Endothelial cell of umbilical vein (primary cell): ENCODE measurements at regions not wholly inside any gene's neighbourhood (a gene's known extent, or its start where the extent isn't known, plus 50 kb on each side); places are given as distances from the start of the nearest gene placed in this dataset.

ENCODE experiments used
- BruUV-seq: library from RNA; stranded (reverse); fragments of 400-500 nt; replicated peaks from 2 replicates; lab custom pipeline; 2021; lab: Mats Ljungman, UMichigan
- CTCF ChIA-PET: fragments of 300-600, 350-600 bp; sonication (Branson Sonifier 250); formaldehyde crosslinking; loops from one replicate; lab custom pipeline; 2021; ENCODE audit warnings: antibody characterized with exemption, inconsistent platforms; lab: Charles Lee
- POLR2A ChIA-PET: fragments of 300-600, 350-600 bp; sonication (Branson Sonifier 250); formaldehyde crosslinking; loops from one replicate; lab custom pipeline; 2021; ENCODE audit warnings: antibody characterized with exemption, inconsistent platforms; lab: Charles Lee
- DNase-seq: peaks from one replicate; pipeline ENCODE4 v3.0.0-alpha.2; 2011; ENCODE audit warnings: low read depth, low spot score
- FAIRE-seq: peaks from 2 replicates; lab custom pipeline; 2011; peaks lifted over from hg19 to GRCh38; lab: Jason Lieb, UNC
- H2AFZ ChIP-seq: 2 replicates; pipeline ENCODE4 v1.6.0; 2012; ENCODE audit warnings: low read depth, low read length, control low read depth, inconsistent platforms
- H3K27ac ChIP-seq: 2 replicates; pipeline ENCODE4 v1.5.1; 2011; ENCODE audit warnings: low read depth, mild to moderate bottlenecking, control low read depth, low read length, moderate library complexity; ENCODE audit not compliant: insufficient read depth
- H3K27me3 ChIP-seq, 2 experiments: 2 replicates each; pipeline versions ENCODE4 v1.6.0 to v1.6.1; 2011; ENCODE audit warnings: low read length in 2 of 2, mixed read lengths in 1 of 2; ENCODE audit not compliant: control insufficient read depth in 2 of 2, insufficient read depth in 2 of 2
- H3K36me3 ChIP-seq, 2 experiments: 2 replicates in 1 of 2; 3 replicates in 1 of 2; pipeline ENCODE4 v1.5.1; 2011; ENCODE audit warnings: low read length in 2 of 2, mild to moderate bottlenecking in 1 of 2, moderate library complexity in 1 of 2; ENCODE audit not compliant: control insufficient read depth in 2 of 2, insufficient read depth in 2 of 2; ENCODE audit errors: extremely low read depth in 1 of 2
- H3K4me1 ChIP-seq: 3 replicates; pipeline ENCODE4 v1.5.1; 2011; ENCODE audit warnings: mild to moderate bottlenecking, low read length; ENCODE audit not compliant: control insufficient read depth, insufficient read depth; ENCODE audit errors: extremely low read depth
- H3K4me2 ChIP-seq: 2 replicates; pipeline ENCODE4 v1.6.1; 2011; ENCODE audit warnings: low read length, control low read depth, mixed read lengths; ENCODE audit not compliant: insufficient read depth
- H3K4me3 ChIP-seq, 3 experiments: fragments of 200-600 bp in 1 of 3; sonication (generic), shearing (Covaris generic) in 1 of 3; replicated peaks in 1 of 3; 2 replicates each; pipeline ENCODE4 v1.5.1; 2011 to 2016; ENCODE audit warnings: control low read depth in 3 of 3, low read length in 3 of 3, mild to moderate bottlenecking in 2 of 3, inconsistent platforms in 1 of 3, low read depth in 1 of 3, moderate library complexity in 1 of 3; ENCODE audit not compliant: insufficient read depth in 1 of 3
- H3K79me2 ChIP-seq: 2 replicates; pipeline ENCODE4 v1.6.0; 2012; ENCODE audit warnings: low read length, inconsistent platforms; ENCODE audit not compliant: control insufficient read depth, insufficient read depth
- H3K9ac ChIP-seq: replicated peaks from 2 replicates; pipeline ENCODE3; 2011; ENCODE audit warnings: low read length, control low read depth; ENCODE audit not compliant: insufficient read depth; ENCODE audit errors: extremely low read depth
- H3K9me1 ChIP-seq: replicated peaks from 3 replicates; pipeline ENCODE4 v1.6.0; 2011; ENCODE audit warnings: mild to moderate bottlenecking, low read length; ENCODE audit not compliant: control insufficient read depth, insufficient read depth; ENCODE audit errors: extremely low read depth
- H3K9me3 ChIP-seq: replicated peaks from 2 replicates; pipeline ENCODE4 v1.5.1; 2012; ENCODE audit warnings: low read length, inconsistent platforms; ENCODE audit not compliant: control insufficient read depth, insufficient read depth
- H4K20me1 ChIP-seq: replicated peaks from 2 replicates; pipeline ENCODE3; 2011; ENCODE audit warnings: mild to moderate bottlenecking, low read length; ENCODE audit not compliant: control insufficient read depth, insufficient read depth; ENCODE audit errors: extremely low read depth
- EZH2 ChIP-seq: IDR thresholded peaks from 2 replicates; pipeline ENCODE4 v1.6.1; 2012; ENCODE audit warnings: borderline replicate concordance, low read depth, mild to moderate bottlenecking, moderate library complexity, low read length, inconsistent platforms; ENCODE audit not compliant: severe bottlenecking
- FOS ChIP-seq: IDR thresholded peaks from 2 replicates; pipeline ENCODE4 v1.6.1; 2011; ENCODE audit warnings: mild to moderate bottlenecking, low read length, moderate library complexity, borderline replicate concordance; ENCODE audit not compliant: insufficient read depth
- POLR2A ChIP-seq: IDR thresholded peaks from 2 replicates; pipeline ENCODE4 v1.6.1; 2012; ENCODE audit warnings: low read depth, mild to moderate bottlenecking, control low read depth, low read length
- POLR2AphosphoS5 ChIP-seq: IDR thresholded peaks from 2 replicates; pipeline ENCODE4 v1.6.1; 2012; ENCODE audit warnings: low read depth, mild to moderate bottlenecking, control low read depth, low read length, moderate library complexity; ENCODE audit not compliant: insufficient read depth
- dilution Hi-C: fragments of 300-500 bp; cut with MboI; formaldehyde crosslinking; loops from one replicate; pipeline ENCODE4 v1.15.0; 2019; ENCODE audit warnings: low sequenced_read_pairs; ENCODE audit not compliant: extremely low pct_ligation_motif_present
- intact Hi-C: fragments of 100-400 bp; cut with micrococcal nuclease; formaldehyde crosslinking; loops from one replicate; pipeline ENCODE4 v1.10.0; 2022
- TF ChIP-seq, protein P1 (sequence below): IDR thresholded peaks from 2 replicates; pipeline ENCODE4 v1.6.1; 2011; ENCODE audit not compliant: insufficient read depth, insufficient read length

DNA sequence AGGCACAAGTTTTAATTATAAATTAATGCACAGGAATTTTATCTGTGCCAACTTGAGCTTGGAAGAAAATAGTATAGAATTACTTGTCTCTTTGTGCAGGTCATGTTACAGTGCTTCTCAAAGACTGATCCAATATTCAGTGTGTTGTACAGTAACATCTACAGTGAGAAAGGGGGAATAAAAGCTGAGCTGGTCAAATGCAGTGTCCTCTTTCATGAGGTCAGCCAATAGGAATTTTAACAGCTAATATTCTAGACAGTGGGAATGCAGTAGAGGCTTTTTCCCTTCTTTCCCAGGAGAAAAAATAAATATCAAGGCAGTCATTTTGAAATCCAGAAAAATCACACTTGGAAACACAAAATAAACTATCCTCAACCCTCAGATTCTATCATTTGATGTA, 95.7 kb upstream of the ITGA1 start:
- no peaks in the 10 kb centered on the region for H3K4me1 ChIP-seq
- no peaks in the 10 kb centered on the region for H4K20me1 ChIP-seq
- dilution Hi-C loops (no loop called here), intact Hi-C loops (loop anchor here (10.0 kb wide), 1 partner anchor 403 kb away; no protein-coding TSS in a partner anchor)
- H3K79me2 ChIP-seq = no peaks in the 10 kb centered on the region
- H3K9me3 ChIP-seq = no peaks in the 10 kb centered on the region
- H3K36me3 ChIP-seq = no peaks in the 10 kb centered on the region
- no peak overlapping the region for H3K4me2 ChIP-seq
- H2AFZ ChIP-seq = no peak overlapping the region
- H3K9me1 ChIP-seq = no peaks in the 10 kb centered on the region
- CTCF ChIA-PET = interaction anchor here (1.1 to 6.0 kb wide), 8 partner anchors 28 to 226 kb away, joined by 3 to 96 read pairs (median 14); no protein-coding TSS in a partner anchor
- POLR2A ChIA-PET = interaction anchor here (0.9 kb wide), 1 partner anchor 11 kb away, joined by 3 read pairs; no protein-coding TSS in a partner anchor
- DNase-seq = no peak
- H3K27ac ChIP-seq = no peak overlapping the region
- peaks cover 2% of the 10 kb centered on the region in 2 experiments for H3K27me3 ChIP-seq
- TF ChIP-seq, protein P1, sequence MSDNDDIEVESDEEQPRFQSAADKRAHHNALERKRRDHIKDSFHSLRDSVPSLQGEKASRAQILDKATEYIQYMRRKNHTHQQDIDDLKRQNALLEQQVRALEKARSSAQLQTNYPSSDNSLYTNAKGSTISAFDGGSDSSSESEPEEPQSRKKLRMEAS = no peak
- TF ChIP-seq FOS (no peak), POLR2A (no peak), EZH2 (no peak)
- BruUV-seq = no TSS peak
- FAIRE-seq = no peak
- no peak overlapping the region for H3K4me3 ChIP-seq
- no peak overlapping the region for H3K9ac ChIP-seq

GRCh38 chr5:52692606-52693005, 95.1 kb upstream of the ITGA1 start:
- no peak overlapping the region for H3K9ac ChIP-seq
- dilution Hi-C loops = no loop called here
- H3K4me3 ChIP-seq = no peak overlapping the region
- TF ChIP-seq POLR2AphosphoS5 = no peak
- H4K20me1 ChIP-seq = no peaks in the 10 kb centered on the region
- BruUV-seq = no TSS peak
- no peaks in the 10 kb centered on the region for H3K9me1 ChIP-seq
- no peaks in the 10 kb centered on the region for H3K79me2 ChIP-seq
- H2AFZ ChIP-seq = no peak overlapping the region
- intact Hi-C loops = loop anchor here (1.0 to 10.0 kb wide), 6 partner anchors 13 to 402 kb away; no protein-coding TSS in a partner anchor
- no peak overlapping the region for H3K27ac ChIP-seq
- no peak for FAIRE-seq
- no peaks in the 10 kb centered on the region for H3K4me1 ChIP-seq
- no peaks in the 10 kb centered on the region for H3K9me3 ChIP-seq
- no peak overlapping the region for H3K4me2 ChIP-seq
- ChIA-PET CTCF (interaction anchor here (0.6 to 6.0 kb wide), 40 partner anchors 7 to 251 kb away, joined by 3 to 96 read pairs (median 4); partner anchors contain the start of genes ITGA1 and PELO), POLR2A (no interaction called here)
- H3K36me3 ChIP-seq = no peaks in the 10 kb centered on the region
- peaks cover 2% of the 10 kb centered on the region in 2 experiments for H3K27me3 ChIP-seq
- no peak for DNase-seq
